ENCODE measurements at regions not wholly inside any gene's neighbourhood (a gene's known extent, or its start where the extent isn't known, plus 50 kb on each side); places are given as distances from the start of the nearest gene placed in this dataset.

DNA sequence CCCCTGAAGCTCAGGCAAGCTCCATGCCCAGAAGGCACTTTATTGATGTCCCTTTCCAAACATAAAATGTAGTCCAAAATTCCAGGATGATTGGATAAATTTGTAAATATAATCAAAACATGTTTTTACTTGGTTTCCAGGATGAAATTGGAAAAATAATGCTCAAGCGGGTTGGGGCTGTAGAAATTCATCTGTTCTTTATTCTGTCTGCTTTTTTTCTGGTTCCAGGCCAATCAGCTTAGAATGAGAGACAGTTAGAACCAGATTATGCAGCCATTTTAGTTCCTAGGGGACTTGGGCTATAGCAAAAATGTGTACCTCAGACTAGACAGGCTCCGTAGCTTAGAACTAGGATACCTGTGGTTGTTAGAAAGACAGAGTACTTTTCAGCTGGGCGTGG is 450.8 kb downstream of the MCTP2 start:
- DNase-seq: no peak
- Histone ChIP-seq H3K4me3 (ENCODE audit: low read depth in 2 of 2, low read length in 1 of 2) (no peak overlapping the region), H3K9ac (no peak overlapping the region), H4K20me1 (ENCODE audit: insufficient read depth) (no peaks in the 10 kb centered on the region), H3K27ac (ENCODE audit: low read depth in 2 of 2, low read length in 1 of 2) (no peak overlapping the region), H3K9me3 (no peaks in the 10 kb centered on the region), H3K4me1 (ENCODE audit: control insufficient read depth in 1 of 2, insufficient read depth in 2 of 2, low read depth in 1 of 2, low read length in 1 of 2) (no peaks in the 10 kb centered on the region), H3K27me3 (ENCODE audit: insufficient read depth) (no peaks in the 10 kb centered on the region), H2AFZ (ENCODE audit: low read depth) (no peak overlapping the region), H3K79me2 (ENCODE audit: insufficient read depth) (no peaks in the 10 kb centered on the region), H3K4me2 (no peak overlapping the region), H3F3A (replicated peaks; ENCODE audit: insufficient read depth) (no peaks in the 10 kb centered on the region), H3K36me3 (replicated peaks in 1 of 2; ENCODE audit: control insufficient read depth in 1 of 2, insufficient read depth in 2 of 2, low read length in 1 of 2) (no peaks in the 10 kb centered on the region), H3K9me2 (no peaks in the 10 kb centered on the region)
- CTCF ChIA-PET: interaction anchor here (1.3 to 2.0 kb wide), 2 partner anchors 11 to 13 kb away, joined by 3 to 8 read pairs; no protein-coding TSS in a partner anchor
- no peak for TF ChIP-seq EZH2phosphoT487 (IDR thresholded peaks at IDR 0.05; ENCODE audit: borderline replicate concordance, low read depth)
- no peak for TF ChIP-seq GABPA (IDR thresholded peaks at IDR 0.05; ENCODE audit: low read depth)
- no peak for TF ChIP-seq NFIC (IDR thresholded peaks at IDR 0.05; ENCODE audit: borderline replicate concordance)
- no peak for TF ChIP-seq SIN3A (IDR thresholded peaks at IDR 0.05; ENCODE audit: borderline replicate concordance, low read depth, low read length)
- no peak for TF ChIP-seq TCF12 (IDR thresholded peaks at IDR 0.05)
- TF ChIP-seq TAF1 (IDR thresholded peaks at IDR 0.05; ENCODE audit: borderline replicate concordance, low read depth, low read length): no peak
- TF ChIP-seq RAD21 (IDR thresholded peaks at IDR 0.05; ENCODE audit: low read length): no peak
- no peak for TF ChIP-seq POLR2AphosphoS5 (IDR thresholded peaks at IDR 0.05; ENCODE audit: low read depth, low read length)
- TF ChIP-seq FOXJ3 (CRISPR knock-in tag; IDR thresholded peaks at IDR 0.05): no peak
- POLR2A ChIA-PET: no interaction called here
- WGBS (ENCODE audit: low lambda C conversion rate): 12% methylated on average over 3 of the region's 3 CpGs

DNA sequence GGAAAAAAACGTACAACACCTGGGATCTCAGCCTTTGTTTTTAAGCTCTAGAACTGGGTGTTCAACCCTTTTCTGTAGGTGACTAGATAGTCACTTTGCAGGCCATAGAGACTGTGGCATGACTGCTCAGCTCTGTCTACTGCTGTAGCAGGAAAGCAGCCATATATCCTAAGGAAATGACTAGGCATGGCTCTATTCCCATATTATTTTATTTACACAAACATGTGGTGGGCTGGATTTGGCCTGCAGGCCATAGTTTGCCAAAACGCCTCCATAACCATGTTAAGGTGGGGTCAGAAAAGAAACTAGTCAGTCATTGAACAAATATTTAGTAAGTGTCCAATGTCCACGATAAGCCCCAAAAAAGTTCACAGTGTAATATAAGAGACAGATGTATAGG is 452.5 kb downstream of the MCTP2 start:
- 3% methylated on average over 3 of the region's 3 CpGs for WGBS (ENCODE audit: low lambda C conversion rate)
- H3K9me2 ChIP-seq: no peaks in the 10 kb centered on the region
- no peak overlapping the region for H3K4me3 ChIP-seq (ENCODE audit: low read depth in 2 of 2, low read length in 1 of 2)
- no peaks in the 10 kb centered on the region for H3F3A ChIP-seq (replicated peaks; ENCODE audit: insufficient read depth)
- H3K4me2 ChIP-seq: no peak overlapping the region
- H3K4me1 ChIP-seq (ENCODE audit: control insufficient read depth in 1 of 2, insufficient read depth in 2 of 2, low read depth in 1 of 2, low read length in 1 of 2): no peaks in the 10 kb centered on the region
- CTCF ChIA-PET: interaction anchor here (0.9 to 2.0 kb wide), 2 partner anchors 14 to 272 kb away, joined by 3 to 8 read pairs; no protein-coding TSS in a partner anchor
- H3K79me2 ChIP-seq (ENCODE audit: insufficient read depth): no peaks in the 10 kb centered on the region
- POLR2A ChIA-PET: no interaction called here
- no peaks in the 10 kb centered on the region for H3K27me3 ChIP-seq (ENCODE audit: insufficient read depth)
- DNase-seq: no peak
- no peaks in the 10 kb centered on the region for H4K20me1 ChIP-seq (ENCODE audit: insufficient read depth)
- TF ChIP-seq CHD2 (IDR thresholded peaks at IDR 0.05; ENCODE audit: low read length, partially characterized antibody): no peak
- TF ChIP-seq TAF1 (IDR thresholded peaks at IDR 0.05; ENCODE audit: borderline replicate concordance, low read depth, low read length): no peak
- TF ChIP-seq FOXM1 (IDR thresholded peaks at IDR 0.05; ENCODE audit: low read depth): no peak
- no peak for TF ChIP-seq GABPA (IDR thresholded peaks at IDR 0.05; ENCODE audit: low read depth)
- TF ChIP-seq ELF1 (IDR thresholded peaks at IDR 0.05): no peak
- TF ChIP-seq TCF12 (IDR thresholded peaks at IDR 0.05): no peak
- no peak for TF ChIP-seq JUND (IDR thresholded peaks at IDR 0.05)
- TF ChIP-seq NRF1 (IDR thresholded peaks at IDR 0.05; ENCODE audit: low read depth, low read length): no peak
- no peak for TF ChIP-seq EZH2phosphoT487 (IDR thresholded peaks at IDR 0.05; ENCODE audit: borderline replicate concordance, low read depth)
- TF ChIP-seq RXRA (IDR thresholded peaks at IDR 0.05; ENCODE audit: borderline replicate concordance, low read depth): no peak
- TF ChIP-seq, protein P1, sequence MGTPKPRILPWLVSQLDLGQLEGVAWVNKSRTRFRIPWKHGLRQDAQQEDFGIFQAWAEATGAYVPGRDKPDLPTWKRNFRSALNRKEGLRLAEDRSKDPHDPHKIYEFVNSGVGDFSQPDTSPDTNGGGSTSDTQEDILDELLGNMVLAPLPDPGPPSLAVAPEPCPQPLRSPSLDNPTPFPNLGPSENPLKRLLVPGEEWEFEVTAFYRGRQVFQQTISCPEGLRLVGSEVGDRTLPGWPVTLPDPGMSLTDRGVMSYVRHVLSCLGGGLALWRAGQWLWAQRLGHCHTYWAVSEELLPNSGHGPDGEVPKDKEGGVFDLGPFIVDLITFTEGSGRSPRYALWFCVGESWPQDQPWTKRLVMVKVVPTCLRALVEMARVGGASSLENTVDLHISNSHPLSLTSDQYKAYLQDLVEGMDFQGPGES (IDR thresholded peaks at IDR 0.05; ENCODE audit: low read depth, low read length): no peak
- H3K9me3 ChIP-seq: no peaks in the 10 kb centered on the region
- H3K9ac ChIP-seq: no peak overlapping the region
- H3K27ac ChIP-seq (ENCODE audit: low read depth in 2 of 2, low read length in 1 of 2): no peak overlapping the region
- no peaks in the 10 kb centered on the region for H3K36me3 ChIP-seq (replicated peaks in 1 of 2; ENCODE audit: control insufficient read depth in 1 of 2, insufficient read depth in 2 of 2, low read length in 1 of 2)
- H2AFZ ChIP-seq (ENCODE audit: low read depth): no peak overlapping the region
